ENCODE measurements at regions not wholly inside any gene's neighbourhood (a gene's known extent, or its start where the extent isn't known, plus 50 kb on each side); places are given as distances from the start of the nearest gene placed in this dataset.
A peak's percentile ranks its signal among the peaks of the same experiment; 100 is the strongest.

DNA sequence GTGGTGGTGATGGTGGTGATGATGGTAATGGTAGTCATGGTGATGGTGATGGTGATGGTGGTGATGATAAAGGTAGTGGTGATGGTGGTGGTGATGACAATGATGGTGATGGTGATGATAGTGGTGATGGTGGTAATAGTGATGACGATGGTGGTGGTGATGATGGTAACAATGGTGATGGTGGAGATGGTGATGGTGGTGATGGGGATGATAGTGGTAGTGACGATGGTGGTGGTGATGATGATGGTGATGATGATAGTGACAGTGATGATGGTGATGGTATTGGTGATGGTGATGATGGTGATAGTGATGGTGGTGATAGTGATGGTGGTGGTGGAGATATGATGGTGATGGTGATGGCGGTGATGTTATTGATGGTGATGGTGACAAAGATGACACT is 108.4 kb upstream of the NKX1-1 start:
- Histone ChIP-seq H3K27ac (ENCODE audit: low read depth, low read length) (no peak overlapping the region), H3K4me1 (ENCODE audit: insufficient read depth, low read length) (no peaks in the 10 kb centered on the region), H3K4me3 (ENCODE audit: insufficient read depth, low read length) (no peak overlapping the region), H3K27me3 (ENCODE audit: insufficient read depth, low read length) (peaks cover 14% of the 10 kb centered on the region), H3K79me2 (ENCODE audit: insufficient read depth, low read length) (no peaks in the 10 kb centered on the region), H2AFZ (ENCODE audit: low read length) (no peak overlapping the region), H3K4me2 (ENCODE audit: insufficient read depth, low read length) (no peak overlapping the region), H3K36me3 (ENCODE audit: insufficient read depth, low read length) (no peaks in the 10 kb centered on the region), H4K20me1 (ENCODE audit: insufficient read depth, low read length) (no peaks in the 10 kb centered on the region), H3K9me3 (ENCODE audit: low read depth, low read length) (no peaks in the 10 kb centered on the region)
- no peak for DNase-seq (ENCODE audit: insufficient read length, low spot score, missing footprints)
- TF ChIP-seq, protein P1, sequence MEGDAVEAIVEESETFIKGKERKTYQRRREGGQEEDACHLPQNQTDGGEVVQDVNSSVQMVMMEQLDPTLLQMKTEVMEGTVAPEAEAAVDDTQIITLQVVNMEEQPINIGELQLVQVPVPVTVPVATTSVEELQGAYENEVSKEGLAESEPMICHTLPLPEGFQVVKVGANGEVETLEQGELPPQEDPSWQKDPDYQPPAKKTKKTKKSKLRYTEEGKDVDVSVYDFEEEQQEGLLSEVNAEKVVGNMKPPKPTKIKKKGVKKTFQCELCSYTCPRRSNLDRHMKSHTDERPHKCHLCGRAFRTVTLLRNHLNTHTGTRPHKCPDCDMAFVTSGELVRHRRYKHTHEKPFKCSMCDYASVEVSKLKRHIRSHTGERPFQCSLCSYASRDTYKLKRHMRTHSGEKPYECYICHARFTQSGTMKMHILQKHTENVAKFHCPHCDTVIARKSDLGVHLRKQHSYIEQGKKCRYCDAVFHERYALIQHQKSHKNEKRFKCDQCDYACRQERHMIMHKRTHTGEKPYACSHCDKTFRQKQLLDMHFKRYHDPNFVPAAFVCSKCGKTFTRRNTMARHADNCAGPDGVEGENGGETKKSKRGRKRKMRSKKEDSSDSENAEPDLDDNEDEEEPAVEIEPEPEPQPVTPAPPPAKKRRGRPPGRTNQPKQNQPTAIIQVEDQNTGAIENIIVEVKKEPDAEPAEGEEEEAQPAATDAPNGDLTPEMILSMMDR (IDR thresholded peaks at IDR 0.05; ENCODE audit: extremely low read depth, low read depth, low read length): no peak

DNA sequence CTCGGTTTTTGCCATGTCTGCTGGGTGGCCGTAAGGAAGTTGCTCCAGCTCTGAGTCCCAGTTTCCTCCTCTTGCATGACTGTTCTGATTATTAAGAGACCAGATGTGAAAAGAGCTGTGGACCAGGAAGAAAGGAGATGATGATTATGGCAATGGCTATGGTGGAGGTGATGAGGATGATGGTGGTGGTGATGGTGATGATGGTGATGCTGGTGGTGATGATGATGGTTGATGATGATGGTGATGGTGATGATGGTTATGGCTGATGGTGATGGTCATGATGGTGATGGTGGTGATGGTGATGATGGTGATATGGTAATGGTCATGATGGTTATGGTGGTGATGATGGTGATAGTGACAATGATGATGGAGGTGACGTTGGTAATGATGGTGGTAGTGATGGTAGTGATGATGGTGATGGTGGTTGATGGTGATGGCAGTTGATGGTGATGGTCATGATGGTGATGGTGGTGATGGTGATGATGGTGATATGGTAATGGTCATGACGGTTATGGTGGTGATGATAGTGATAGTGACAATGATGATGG is 107.8 kb upstream of the NKX1-1 start:
- no peak overlapping the region for H3K27ac ChIP-seq (ENCODE audit: low read depth, low read length)
- H3K79me2 ChIP-seq (ENCODE audit: insufficient read depth, low read length): no peaks in the 10 kb centered on the region
- no peak for DNase-seq (ENCODE audit: insufficient read length, low spot score, missing footprints)
- no peaks in the 10 kb centered on the region for H3K36me3 ChIP-seq (ENCODE audit: insufficient read depth, low read length)
- TF ChIP-seq, protein P1 (IDR thresholded peaks at IDR 0.05; ENCODE audit: extremely low read depth, low read depth, low read length): no peak
- no peaks in the 10 kb centered on the region for H3K9me3 ChIP-seq (ENCODE audit: low read depth, low read length)
- H3K4me2 ChIP-seq (ENCODE audit: insufficient read depth, low read length): no peak overlapping the region
- H3K4me3 ChIP-seq (ENCODE audit: insufficient read depth, low read length): no peak overlapping the region
- H3K27me3 ChIP-seq (ENCODE audit: insufficient read depth, low read length): peaks cover 14% of the 10 kb centered on the region
- H4K20me1 ChIP-seq (ENCODE audit: insufficient read depth, low read length): no peaks in the 10 kb centered on the region
- H3K4me1 ChIP-seq (ENCODE audit: insufficient read depth, low read length): no peaks in the 10 kb centered on the region
- no peak overlapping the region for H2AFZ ChIP-seq (ENCODE audit: low read length)

DNA sequence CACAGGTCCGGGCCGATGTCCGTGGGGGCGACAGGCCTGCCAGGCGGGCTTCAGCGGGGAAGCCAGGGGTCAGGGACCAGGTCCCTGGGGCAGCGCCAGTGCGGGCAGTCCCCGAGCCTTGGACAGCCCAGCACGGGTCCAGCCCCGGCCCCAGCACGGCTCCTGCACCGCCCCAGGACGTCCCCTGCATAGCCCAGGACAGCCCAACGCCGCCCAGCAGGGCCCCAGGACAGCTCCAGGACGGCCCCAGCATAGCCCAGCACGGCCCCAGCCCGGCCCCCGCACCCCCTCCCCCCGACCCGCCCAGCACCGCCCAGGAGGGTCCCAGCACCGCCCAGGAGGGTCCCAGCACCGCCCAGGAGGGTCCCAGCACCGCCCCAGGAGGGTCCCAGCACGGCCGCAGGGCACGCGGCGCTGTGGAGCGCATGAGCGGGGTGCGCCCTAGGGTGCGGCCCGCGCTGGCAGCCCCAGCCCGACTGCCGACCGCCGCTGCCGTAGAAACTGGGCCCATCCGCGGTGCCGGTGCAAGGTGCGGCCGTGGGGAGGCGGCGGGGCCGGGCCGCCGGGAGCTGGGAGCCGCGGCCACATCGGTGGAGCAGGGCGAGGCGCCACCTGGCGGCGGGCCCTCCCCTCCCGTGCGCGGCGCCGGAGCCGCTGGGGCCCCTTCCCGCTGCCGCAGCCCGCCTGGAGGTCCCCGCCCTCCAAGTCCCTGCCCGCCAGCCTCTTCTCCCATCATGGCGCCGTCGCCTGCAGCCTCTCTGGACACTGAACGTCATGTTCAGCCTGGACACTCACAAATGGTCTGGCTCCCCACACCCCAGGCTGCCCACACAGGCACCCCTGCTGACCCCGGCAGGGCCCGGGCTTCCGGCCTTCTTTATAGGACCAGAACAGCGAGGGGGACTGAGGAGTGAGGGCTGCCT is 106.8 kb upstream of the NKX1-1 start:
- Histone ChIP-seq H3K4me3 (ENCODE audit: insufficient read depth, low read length) (no peak overlapping the region), H2AFZ (ENCODE audit: low read length) (no peak overlapping the region), H3K79me2 (ENCODE audit: insufficient read depth, low read length) (no peaks in the 10 kb centered on the region), H3K27ac (ENCODE audit: low read depth, low read length) (no peak overlapping the region), H4K20me1 (ENCODE audit: insufficient read depth, low read length) (no peaks in the 10 kb centered on the region), H3K36me3 (ENCODE audit: insufficient read depth, low read length) (no peaks in the 10 kb centered on the region), H3K4me2 (ENCODE audit: insufficient read depth, low read length) (no peak overlapping the region), H3K9me3 (ENCODE audit: low read depth, low read length) (no peaks in the 10 kb centered on the region), H3K4me1 (ENCODE audit: insufficient read depth, low read length) (no peaks in the 10 kb centered on the region), H3K27me3 (ENCODE audit: insufficient read depth, low read length) (peaks cover 14% of the 10 kb centered on the region)
- TF ChIP-seq, protein P1 (IDR thresholded peaks at IDR 0.05; ENCODE audit: extremely low read depth, low read depth, low read length): peak; percentile 22
- DNase-seq (ENCODE audit: insufficient read length, low spot score, missing footprints): no peak

DNA sequence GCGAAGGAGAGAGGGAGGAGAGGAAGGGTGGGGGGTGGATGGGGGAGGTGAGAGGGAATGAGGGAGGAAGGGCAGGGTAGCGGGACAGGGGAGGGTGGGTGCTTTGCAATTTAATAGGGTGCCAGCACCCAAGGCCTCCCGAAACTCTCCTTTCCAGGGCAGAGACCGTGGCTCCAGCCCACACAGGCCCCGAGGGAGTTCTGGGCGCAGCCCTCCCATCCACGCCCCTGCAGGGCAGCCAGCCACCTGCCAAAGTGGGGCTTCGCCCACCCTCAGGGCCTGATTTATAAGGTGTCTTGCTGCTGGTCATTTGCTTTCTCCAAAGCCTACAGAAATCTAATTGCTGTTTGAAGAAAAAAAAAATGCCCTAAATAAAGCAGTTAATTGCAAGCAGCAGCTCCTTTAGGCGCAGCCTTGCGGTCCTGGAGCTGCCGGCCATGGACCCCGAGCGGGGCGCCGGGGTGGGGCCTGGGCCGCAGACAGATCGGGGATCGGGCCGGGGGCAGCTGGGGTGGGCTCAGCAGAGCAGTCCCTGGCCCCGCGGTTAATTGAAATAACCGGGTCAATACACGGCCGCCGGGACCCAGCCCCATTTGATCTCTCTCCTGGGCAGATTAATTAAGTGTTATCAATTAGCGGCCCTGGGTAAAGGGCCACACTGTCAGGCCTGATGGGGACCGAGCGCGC is 106.0 kb upstream of the NKX1-1 start:
- H3K27me3 ChIP-seq (ENCODE audit: insufficient read depth, low read length): peaks cover 14% of the 10 kb centered on the region
- H3K36me3 ChIP-seq (ENCODE audit: insufficient read depth, low read length): no peaks in the 10 kb centered on the region
- TF ChIP-seq, protein P1 (IDR thresholded peaks at IDR 0.05; ENCODE audit: extremely low read depth, low read depth, low read length): no peak
- H3K27ac ChIP-seq (ENCODE audit: low read depth, low read length): no peak overlapping the region
- no peaks in the 10 kb centered on the region for H4K20me1 ChIP-seq (ENCODE audit: insufficient read depth, low read length)
- no peak overlapping the region for H2AFZ ChIP-seq (ENCODE audit: low read length)
- no peaks in the 10 kb centered on the region for H3K4me1 ChIP-seq (ENCODE audit: insufficient read depth, low read length)
- no peak overlapping the region for H3K4me3 ChIP-seq (ENCODE audit: insufficient read depth, low read length)
- DNase-seq (ENCODE audit: insufficient read length, low spot score, missing footprints): no peak
- no peaks in the 10 kb centered on the region for H3K9me3 ChIP-seq (ENCODE audit: low read depth, low read length)
- H3K4me2 ChIP-seq (ENCODE audit: insufficient read depth, low read length): no peak overlapping the region
- H3K79me2 ChIP-seq (ENCODE audit: insufficient read depth, low read length): no peaks in the 10 kb centered on the region

All from osteoblast (primary cell).